Activated T-cell treated with anti-CD3 and anti-CD28 coated beads, Interleukin-2, amount 50 U/mL, for 72 hours (primary cell): ENCODE measurements at regions not wholly inside any gene's neighbourhood (a gene's known extent, or its start where the extent isn't known, plus 50 kb on each side); places are given as distances from the start of the nearest gene placed in this dataset.

ENCODE experiments used
- ATAC-seq, 2 donors: fragments of 150-1000 bp; cut with Tn5 transposase; replicated peaks in 1 of 2; 2 replicates each; pipeline ENCODE4 v1.10.0; 2021; ENCODE audit warnings: moderate library complexity in 2 of 2, mild to moderate bottlenecking in 1 of 2
- DNase-seq, 2 donors: peaks; one replicate each; pipeline ENCODE4 v3.0.0; 2021 to 2022; ENCODE audit warnings: mixed read lengths in 1 of 2
- H3K27ac Mint-ChIP-seq: one replicate; pipeline ENCODE4 v1.8.0; 2022; ENCODE audit warnings: mild to moderate bottlenecking, moderate library complexity, mixed read lengths
- H3K27me3 Mint-ChIP-seq: one replicate; pipeline ENCODE4 v1.8.0; 2022; ENCODE audit warnings: low read depth, mixed read lengths
- H3K36me3 Mint-ChIP-seq, 2 donors: one replicate each; pipeline ENCODE4 v1.8.0; 2022; ENCODE audit warnings: mixed read lengths in 2 of 2, mild to moderate bottlenecking in 1 of 2; ENCODE audit not compliant: insufficient read depth in 2 of 2
- H3K4me1 Mint-ChIP-seq: one replicate; pipeline ENCODE4 v1.8.0; 2022; ENCODE audit warnings: low read depth, mixed read lengths
- H3K4me3 Mint-ChIP-seq, 2 donors: one replicate each; pipeline ENCODE4 v1.8.0; 2022; ENCODE audit warnings: mild to moderate bottlenecking in 2 of 2, mixed read lengths in 2 of 2, moderate library complexity in 2 of 2
- H3K9me3 Mint-ChIP-seq, 2 donors: one replicate each; pipeline ENCODE4 v1.8.0; 2022; ENCODE audit warnings: mixed read lengths in 2 of 2

GRCh38 chr2:56703001-56703400, 519.2 kb downstream of the CCDC85A start:
- Mint-ChIP-seq H3K36me3 (no peaks in the 10 kb centered on the region), H3K27me3 (no peaks in the 10 kb centered on the region), H3K27ac (no peak overlapping the region), H3K4me1 (no peaks in the 10 kb centered on the region), H3K9me3 (peaks cover 10 to 11% of the 10 kb centered on the region in 2 donors), H3K4me3 (no peak overlapping the region)
- no peak for ATAC-seq
- no peak for DNase-seq

- no peak for ATAC-seq
- H3K36me3 Mint-ChIP-seq = no peaks in the 10 kb centered on the region
Observed at GRCh38 chr2:56705713-56706112, 521.9 kb downstream of the CCDC85A start.

GRCh38 chr2:56707218-56707617, 523.4 kb downstream of the CCDC85A start:
- no peaks in the 10 kb centered on the region for H3K36me3 Mint-ChIP-seq
- no peak overlapping the region for H3K27ac Mint-ChIP-seq
- no peak for DNase-seq
- ATAC-seq = no peak
- no peaks in the 10 kb centered on the region for H3K4me1 Mint-ChIP-seq
- H3K9me3 Mint-ChIP-seq = peaks cover 4 to 7% of the 10 kb centered on the region in 2 donors
- H3K27me3 Mint-ChIP-seq = no peaks in the 10 kb centered on the region
- no peak overlapping the region for H3K4me3 Mint-ChIP-seq

More at GRCh38 chr2:56705713-56706112, 521.9 kb downstream of the CCDC85A start:
- peaks cover 7% of the 10 kb centered on the region in 2 donors for H3K9me3 Mint-ChIP-seq
- H3K27me3 Mint-ChIP-seq = no peaks in the 10 kb centered on the region
- no peak overlapping the region for H3K4me3 Mint-ChIP-seq
- H3K4me1 Mint-ChIP-seq = no peaks in the 10 kb centered on the region
- no peak overlapping the region for H3K27ac Mint-ChIP-seq
- DNase-seq = no peak

- Mint-ChIP-seq H3K9me3 (peaks cover 4 to 7% of the 10 kb centered on the region in 2 donors), H3K36me3 (no peaks in the 10 kb centered on the region), H3K27ac (no peak overlapping the region), H3K4me3 (no peak overlapping the region), H3K27me3 (no peaks in the 10 kb centered on the region), H3K4me1 (no peaks in the 10 kb centered on the region)
- no peak for ATAC-seq
- DNase-seq = no peak
Observed at GRCh38 chr2:56707650-56708049, 523.9 kb downstream of the CCDC85A start.

GRCh38 chr2:56709181-56709580, 525.4 kb downstream of the CCDC85A start:
- no peak overlapping the region for H3K4me3 Mint-ChIP-seq
- no peak overlapping the region for H3K27ac Mint-ChIP-seq

GRCh38 chr2:56713161-56713676, 529.4 kb downstream of the CCDC85A start:
- Mint-ChIP-seq H3K4me1 (no peaks in the 10 kb centered on the region), H3K4me3 (no peak overlapping the region)

More at GRCh38 chr2:56709181-56709580, 525.4 kb downstream of the CCDC85A start:
- DNase-seq = no peak
- H3K27me3 Mint-ChIP-seq = no peaks in the 10 kb centered on the region
- no peaks in the 10 kb centered on the region for H3K4me1 Mint-ChIP-seq
- H3K36me3 Mint-ChIP-seq = no peaks in the 10 kb centered on the region
- peaks cover 4 to 7% of the 10 kb centered on the region in 2 donors for H3K9me3 Mint-ChIP-seq
- no peak for ATAC-seq

GRCh38 chr2:56713978-56714377, 530.2 kb downstream of the CCDC85A start:
- DNase-seq (no peak), ATAC-seq (no peak)
- H3K36me3 Mint-ChIP-seq = no peaks in the 10 kb centered on the region
- no peak overlapping the region for H3K27ac Mint-ChIP-seq
- no peak overlapping the region for H3K4me3 Mint-ChIP-seq
- no peaks in the 10 kb centered on the region for H3K4me1 Mint-ChIP-seq
- H3K27me3 Mint-ChIP-seq = no peaks in the 10 kb centered on the region
- peaks cover 1 to 6% of the 10 kb centered on the region in 2 donors for H3K9me3 Mint-ChIP-seq

More at GRCh38 chr2:56713161-56713676, 529.4 kb downstream of the CCDC85A start:
- Mint-ChIP-seq H3K27ac (no peak overlapping the region), H3K9me3 (peaks cover 4 to 8% of the 10 kb centered on the region in 2 donors), H3K36me3 (no peaks in the 10 kb centered on the region), H3K27me3 (no peaks in the 10 kb centered on the region)
- ATAC-seq = no peak
- no peak for DNase-seq

- H3K4me1 Mint-ChIP-seq = no peaks in the 10 kb centered on the region
- no peak overlapping the region for H3K4me3 Mint-ChIP-seq
- no peak overlapping the region for H3K27ac Mint-ChIP-seq
- no peak for DNase-seq
- H3K36me3 Mint-ChIP-seq = no peaks in the 10 kb centered on the region
- ATAC-seq = no peak
- H3K27me3 Mint-ChIP-seq = no peaks in the 10 kb centered on the region
- H3K9me3 Mint-ChIP-seq = peaks cover 1 to 5% of the 10 kb centered on the region in 2 donors
Observed at GRCh38 chr2:56714400-56714799, 530.6 kb downstream of the CCDC85A start.

GRCh38 chr2:56715683-56716082, 531.9 kb downstream of the CCDC85A start:
- Mint-ChIP-seq H3K4me3 (no peak overlapping the region), H3K27ac (no peak overlapping the region), H3K4me1 (no peaks in the 10 kb centered on the region), H3K27me3 (no peaks in the 10 kb centered on the region), H3K9me3 (peaks cover 3 to 7% of the 10 kb centered on the region in 2 donors), H3K36me3 (no peaks in the 10 kb centered on the region)
- ATAC-seq = no peak
- DNase-seq = no peak

- ATAC-seq (no peak), DNase-seq (no peak)
- Mint-ChIP-seq H3K27me3 (no peaks in the 10 kb centered on the region), H3K9me3 (peaks cover 5 to 11% of the 10 kb centered on the region in 2 donors), H3K27ac (no peak overlapping the region), H3K36me3 (no peaks in the 10 kb centered on the region), H3K4me1 (no peaks in the 10 kb centered on the region), H3K4me3 (no peak overlapping the region)
Observed at GRCh38 chr2:56718413-56718812, 534.6 kb downstream of the CCDC85A start.

GRCh38 chr2:56729212-56729611, 545.4 kb downstream of the CCDC85A start:
- ATAC-seq (no peak), DNase-seq (no peak)
- no peak overlapping the region for H3K4me3 Mint-ChIP-seq
- H3K36me3 Mint-ChIP-seq = no peaks in the 10 kb centered on the region
- H3K4me1 Mint-ChIP-seq = no peaks in the 10 kb centered on the region
- no peaks in the 10 kb centered on the region for H3K27me3 Mint-ChIP-seq
- peaks cover 3 to 18% of the 10 kb centered on the region in 2 donors for H3K9me3 Mint-ChIP-seq
- H3K27ac Mint-ChIP-seq = no peak overlapping the region

- DNase-seq (no peak), ATAC-seq (no peak)
- Mint-ChIP-seq H3K4me1 (no peaks in the 10 kb centered on the region), H3K36me3 (no peaks in the 10 kb centered on the region), H3K27ac (no peak overlapping the region), H3K4me3 (no peak overlapping the region), H3K9me3 (peaks cover 4 to 11% of the 10 kb centered on the region in 2 donors), H3K27me3 (no peaks in the 10 kb centered on the region)
Observed at GRCh38 chr2:56732946-56733345, 549.2 kb downstream of the CCDC85A start.

- ATAC-seq (no peak), DNase-seq (no peak)
- no peak overlapping the region for H3K27ac Mint-ChIP-seq
- H3K9me3 Mint-ChIP-seq = peaks cover 6 to 7% of the 10 kb centered on the region in 2 donors
- H3K36me3 Mint-ChIP-seq = no peaks in the 10 kb centered on the region
- H3K4me1 Mint-ChIP-seq = no peaks in the 10 kb centered on the region
- H3K27me3 Mint-ChIP-seq = no peaks in the 10 kb centered on the region
- no peak overlapping the region for H3K4me3 Mint-ChIP-seq
Observed at GRCh38 chr2:56739413-56739812, 555.6 kb downstream of the CCDC85A start.

GRCh38 chr2:56741601-56742102, 557.9 kb downstream of the CCDC85A start:
- Mint-ChIP-seq H3K4me1 (no peaks in the 10 kb centered on the region), H3K9me3 (peaks cover 4 to 7% of the 10 kb centered on the region in 2 donors), H3K27ac (no peak overlapping the region), H3K36me3 (no peaks in the 10 kb centered on the region), H3K4me3 (no peak overlapping the region), H3K27me3 (no peaks in the 10 kb centered on the region)
- no peak for ATAC-seq
- DNase-seq = no peak
